CD1c-positive myeloid dendritic cell (primary cell): ENCODE measurements at regions not wholly inside any gene's neighbourhood (a gene's known extent, or its start where the extent isn't known, plus 50 kb on each side); places are given as distances from the start of the nearest gene placed in this dataset.

ENCODE experiments used
- DNase-seq: peaks from one replicate; pipeline ENCODE4 v3.0.0-alpha.2; 2016; ENCODE audit errors: extremely low spot score

DNA sequence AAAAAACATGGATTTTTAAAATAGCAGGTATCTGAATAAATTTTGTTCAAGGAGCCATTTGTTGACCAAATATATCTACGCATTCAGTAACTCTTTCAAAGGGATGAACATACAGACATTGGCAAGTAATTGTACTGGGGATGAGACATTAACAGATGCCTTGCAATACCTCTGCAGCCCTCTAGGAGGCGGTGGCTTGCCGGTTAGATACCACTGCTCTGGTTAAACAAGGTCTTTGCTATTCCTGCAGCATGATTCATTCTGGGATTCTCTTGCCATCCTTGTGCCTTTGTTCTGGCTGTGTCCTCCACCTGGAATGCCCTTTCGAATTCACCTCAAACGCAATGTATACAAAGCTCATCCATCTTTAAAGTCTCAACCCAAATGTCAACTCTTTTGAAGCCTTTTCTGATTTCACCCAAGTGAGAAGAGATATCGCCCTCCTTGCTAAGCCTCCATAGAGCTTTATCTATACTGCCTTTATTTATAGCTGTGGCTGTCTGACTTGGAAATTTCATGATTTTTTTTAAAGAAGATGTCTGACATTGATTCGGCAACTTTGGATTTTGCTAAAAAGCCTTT is 131.0 kb upstream of the SRRM4 start:
- no peak for DNase-seq

DNA sequence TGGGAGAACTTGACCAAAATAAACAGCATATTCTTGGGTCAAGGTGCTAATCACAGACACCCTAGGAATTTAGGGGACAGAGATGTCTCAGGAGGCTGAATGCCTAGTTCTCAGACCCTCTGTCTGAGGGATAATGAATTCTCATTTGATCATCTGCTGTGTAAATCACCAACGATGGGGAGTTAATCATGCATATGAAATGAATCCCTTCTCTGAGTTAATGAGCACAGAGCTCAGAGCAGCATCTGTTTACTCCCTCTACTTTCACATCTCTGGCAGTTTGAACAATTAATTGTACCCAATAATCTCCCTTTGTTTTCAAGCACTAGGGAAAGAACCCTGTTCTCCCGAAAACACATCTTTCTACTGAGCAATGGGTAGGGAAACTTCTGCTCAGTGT is 129.4 kb upstream of the SRRM4 start:
- no peak for DNase-seq

GRCh38 chr12:118853634-118854033 is 127.7 kb upstream of the SRRM4 start:
- DNase-seq, result no peak

DNA sequence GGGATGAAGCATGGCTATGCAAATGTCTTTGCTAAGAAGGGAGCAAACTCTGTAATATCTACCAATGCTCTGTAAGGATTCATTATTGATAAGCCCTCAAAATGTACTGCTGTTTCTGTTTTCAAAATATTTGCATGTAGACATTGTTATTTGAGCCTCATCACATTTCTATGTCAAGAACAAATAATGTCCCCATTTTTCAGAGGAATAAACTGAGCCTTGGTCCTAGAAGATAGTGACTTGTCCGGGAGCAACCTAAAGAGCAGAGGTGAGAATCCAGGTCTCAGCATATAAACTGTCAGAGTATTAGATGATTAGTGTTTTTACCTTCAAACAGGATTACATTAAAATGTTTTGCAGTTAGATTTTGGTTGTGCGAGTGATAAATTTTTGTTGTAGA is 125.5 kb upstream of the SRRM4 start:
- DNase-seq, result no peak

GRCh38 chr12:118866346-118866745 is 115.0 kb upstream of the SRRM4 start:
- no peak for DNase-seq

GRCh38 chr12:118870551-118870950 is 110.8 kb upstream of the SRRM4 start:
- no peak for DNase-seq

DNA sequence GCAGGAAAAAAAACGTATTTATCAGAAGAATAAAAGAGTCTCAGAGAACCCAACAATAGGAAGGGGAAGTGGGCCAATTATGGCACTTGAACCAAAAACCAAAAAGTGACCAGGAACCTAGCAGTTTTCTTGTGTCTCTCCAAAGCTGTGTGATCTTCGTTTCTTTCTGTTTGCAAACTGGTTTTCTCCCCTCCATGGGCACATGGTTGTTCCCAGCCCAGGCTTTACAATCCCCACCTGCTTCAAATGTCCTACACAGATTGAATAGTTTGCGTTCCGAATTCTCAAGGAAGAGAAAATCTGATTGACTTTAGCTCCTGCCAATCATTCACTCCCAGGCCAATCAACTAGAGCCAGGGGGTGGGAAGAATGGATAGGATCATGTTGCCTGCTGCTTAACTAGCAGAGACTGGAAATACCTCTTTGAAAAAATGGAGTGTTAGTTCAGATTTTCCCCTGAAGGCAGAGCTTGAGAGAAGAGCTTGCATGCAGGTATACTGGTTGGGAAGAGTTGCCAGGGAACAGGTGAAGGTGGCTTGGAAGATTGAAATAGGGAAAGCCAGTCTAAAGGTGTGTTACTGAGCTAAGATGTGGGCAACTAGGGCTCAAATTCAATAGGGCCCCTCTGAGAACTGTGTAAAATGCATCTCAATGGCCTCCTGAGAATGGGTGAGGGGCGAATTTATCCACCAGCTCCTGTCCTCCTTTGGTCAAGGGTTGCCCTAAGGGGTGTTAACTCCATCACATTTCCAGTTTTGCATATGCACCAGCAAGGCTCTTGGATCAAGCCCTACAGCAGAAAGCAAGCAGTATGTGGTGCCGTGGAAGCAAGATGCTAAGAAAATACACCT is 106.4 kb upstream of the SRRM4 start:
- DNase-seq, result no peak

GRCh38 chr12:118880720-118881493 is 100.4 kb upstream of the SRRM4 start:
- DNase-seq, result no peak

- no peak for DNase-seq
Measured at GRCh38 chr12:118884226-118884625, 97.1 kb upstream of the SRRM4 start.

DNA sequence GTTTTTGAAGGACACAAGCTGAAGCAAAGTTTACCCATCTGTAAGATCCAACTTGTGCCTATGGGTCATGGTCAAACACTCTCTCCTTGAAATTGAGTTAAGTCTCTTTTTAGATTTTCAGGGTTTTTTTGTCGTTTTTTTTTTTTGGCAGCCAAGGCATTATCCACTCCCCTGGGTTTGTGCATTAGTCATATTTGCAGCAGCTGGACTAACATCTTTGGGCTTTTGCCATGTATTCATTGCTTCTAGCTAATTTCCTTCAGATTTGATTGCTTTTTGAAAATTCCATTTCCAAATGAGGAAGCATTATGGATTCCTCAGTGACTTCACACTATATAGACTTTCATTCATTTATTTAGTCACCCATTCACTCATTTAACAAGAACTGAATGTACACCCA is 80.3 kb upstream of the SRRM4 start:
- no peak for DNase-seq

DNA sequence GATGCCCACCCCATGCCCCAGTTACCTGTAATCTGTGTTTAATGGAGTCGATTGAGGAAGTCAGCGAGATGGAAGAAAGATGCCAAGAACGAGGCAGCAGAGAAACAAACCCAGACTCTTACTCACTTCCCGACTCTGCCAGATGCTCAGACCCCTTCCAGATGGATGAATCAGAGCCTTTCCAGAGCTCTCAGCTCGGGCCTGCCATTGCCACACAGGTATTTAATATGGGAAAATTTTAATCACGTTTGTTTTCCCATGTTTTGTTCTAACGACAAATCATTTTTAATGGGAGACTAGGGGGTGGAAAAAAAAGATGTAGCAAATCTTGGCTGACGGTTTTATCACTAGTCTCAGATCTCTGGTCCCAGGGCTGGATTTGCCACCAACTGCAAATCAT is 72.5 kb upstream of the SRRM4 start:
- DNase-seq, result no peak

- DNase-seq, result no peak
Measured at GRCh38 chr12:118912697-118913270, 68.6 kb upstream of the SRRM4 start.

DNA sequence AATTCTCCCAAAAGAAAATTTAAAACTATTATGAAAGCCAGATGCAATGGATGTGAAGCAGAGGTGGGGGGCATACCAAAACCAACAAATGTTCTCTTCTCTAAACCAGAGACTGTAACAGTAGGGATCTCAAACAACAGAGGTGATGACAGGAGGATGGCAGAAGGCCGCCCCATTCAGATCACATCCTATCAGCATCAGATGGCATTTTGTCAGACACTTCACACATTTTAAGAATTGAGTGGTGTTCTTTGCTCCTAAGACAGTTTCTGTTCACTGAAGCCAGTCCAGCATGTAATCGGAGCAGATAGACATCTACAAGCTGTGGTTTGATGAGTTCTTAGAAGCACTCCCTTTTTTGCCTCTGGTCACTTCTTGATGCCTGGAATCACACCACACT is 59.6 kb upstream of the SRRM4 start:
- no peak for DNase-seq

- no peak for DNase-seq
Measured at GRCh38 chr12:118922405-118922804, 58.9 kb upstream of the SRRM4 start.

DNA sequence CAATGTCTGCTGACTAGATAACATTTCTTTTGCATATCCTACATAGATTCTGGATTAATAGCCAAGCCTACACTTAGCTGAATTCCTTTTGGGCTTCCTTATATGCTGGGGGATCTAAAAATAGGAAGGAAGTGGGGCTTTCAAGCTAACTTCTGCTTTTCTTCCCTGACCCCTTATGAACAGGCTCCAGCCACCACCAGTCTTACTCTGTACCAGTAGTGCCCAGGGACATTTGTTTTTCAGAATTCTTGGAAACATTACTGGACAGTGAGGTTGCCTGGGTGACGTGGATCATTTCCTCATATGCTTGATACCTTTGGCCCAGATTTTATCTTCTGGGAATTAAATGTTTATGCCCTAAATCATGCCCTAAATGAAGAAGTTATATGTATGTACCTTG is 55.9 kb upstream of the SRRM4 start:
- DNase-seq, result no peak

DNA sequence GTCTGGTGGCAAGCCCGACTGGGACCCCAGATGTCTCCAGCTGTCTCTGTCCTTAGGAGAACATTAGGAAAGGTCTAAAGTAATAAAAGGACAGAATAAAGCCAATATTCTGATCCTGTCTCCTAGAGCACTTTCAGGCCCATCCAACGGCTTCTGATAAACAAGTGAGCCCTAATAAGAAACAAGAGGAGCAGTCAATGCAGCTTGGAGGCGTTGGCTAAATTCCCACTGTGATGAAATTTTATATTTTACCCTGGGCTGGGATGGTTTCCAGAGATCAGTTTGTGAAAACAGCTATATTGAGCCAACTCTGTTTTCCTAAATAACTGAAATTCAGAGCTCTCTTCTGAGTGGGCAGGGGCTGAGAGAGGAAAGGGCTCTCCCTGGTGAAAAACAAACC is 55.5 kb upstream of the SRRM4 start:
- DNase-seq, result no peak
